Midbrain (tissue), 1 donor: ENCODE measurements at regions not wholly inside any gene's neighbourhood (a gene's known extent, or its start where the extent isn't known, plus 50 kb on each side); places are given as distances from the start of the nearest gene placed in this dataset.
A peak's percentile ranks its signal among the peaks of the same experiment; 100 is the strongest.

Source experiments
- DNase-seq: peaks from one replicate; lab custom pipeline; 2025; lab: John Stamatoyannopoulos, UW

- DNase-seq, result no peak
Observed at GRCh38 chr16:13864689-13865088, 55.3 kb upstream of the ERCC4 start.

DNA sequence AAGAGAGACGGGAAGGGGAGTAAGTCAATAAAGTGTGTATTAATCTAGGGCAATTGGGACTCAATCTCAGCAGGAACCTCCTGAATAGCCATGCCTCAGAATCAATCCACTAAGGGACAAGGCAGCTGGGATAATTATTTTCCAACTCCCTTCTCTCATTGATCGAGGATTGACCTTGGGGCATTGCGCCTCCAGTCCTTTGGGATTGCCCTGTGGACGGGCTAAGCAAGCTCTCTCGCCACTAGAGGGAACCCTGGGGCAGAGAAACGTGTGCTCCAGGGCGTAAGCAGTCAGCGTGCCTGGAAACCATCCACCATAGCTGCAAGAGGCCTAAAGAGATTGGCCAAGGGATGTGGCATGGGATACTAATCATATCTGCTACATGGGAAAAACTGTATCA, 53.9 kb upstream of the ERCC4 start:
- peak; percentile 7 for DNase-seq
